Activated CD8-positive, alpha-beta T cell treated with anti-CD3 and anti-CD28 coated beads for 36 hours (primary cell): ENCODE measurements at regions not wholly inside any gene's neighbourhood (a gene's known extent, or its start where the extent isn't known, plus 50 kb on each side); places are given as distances from the start of the nearest gene placed in this dataset.

Source experiments
- ATAC-seq: fragments of 200-7000 bp; cut with Tn5 transposase; one replicate; pipeline ENCODE4 v1.10.0; 2021; ENCODE audit warnings: mild to moderate bottlenecking, moderate library complexity
- CTCF ChIA-PET: fragments of 350-600 bp; sonication (Branson Sonifier 250); formaldehyde crosslinking; loops from one replicate; lab custom pipeline; 2021; ENCODE audit warnings: antibody characterized with exemption; lab: Charles Lee
- POLR2A ChIA-PET: fragments of 350-600 bp; sonication (Branson Sonifier 250); formaldehyde crosslinking; loops from one replicate; lab custom pipeline; 2021; ENCODE audit warnings: antibody characterized with exemption; lab: Charles Lee
- DNase-seq: peaks from one replicate; pipeline ENCODE4 v3.0.0-alpha.2; 2020
- H3K27ac Mint-ChIP-seq: one replicate; pipeline ENCODE4 v1.8.0; 2021; ENCODE audit warnings: mild to moderate bottlenecking, mixed read lengths
- H3K27me3 Mint-ChIP-seq: one replicate; pipeline ENCODE4 v1.8.0; 2021; ENCODE audit warnings: mixed read lengths
- H3K36me3 Mint-ChIP-seq: one replicate; pipeline ENCODE4 v1.8.0; 2021; ENCODE audit warnings: low read depth, mixed read lengths
- H3K4me1 Mint-ChIP-seq: one replicate; pipeline ENCODE4 v1.8.0; 2021; ENCODE audit warnings: low read depth, mixed read lengths
- H3K4me3 Mint-ChIP-seq: one replicate; pipeline ENCODE4 v1.8.0; 2021; ENCODE audit warnings: mild to moderate bottlenecking, moderate library complexity, mixed read lengths
- H3K9me3 Mint-ChIP-seq: one replicate; pipeline ENCODE4 v1.8.0; 2021; ENCODE audit warnings: mixed read lengths
- CTCF ChIP-seq: fragments of 200-600 bp; IDR thresholded peaks from one replicate; pipeline ENCODE4 v1.8.0; 2022; ENCODE audit warnings: antibody characterized with exemption, mild to moderate bottlenecking
- intact Hi-C: fragments of 100-400 bp; cut with micrococcal nuclease; formaldehyde crosslinking; loops from one replicate; pipeline ENCODE4 v1.10.0; 2022

GRCh38 chr12:33721561-33721960 lies 281.9 kb upstream of the SYT10 start:
- Mint-ChIP-seq H3K27ac (no peak overlapping the region), H3K4me1 (no peaks in the 10 kb centered on the region), H3K9me3 (peaks cover 6% of the 10 kb centered on the region), H3K4me3 (no peak overlapping the region), H3K36me3 (no peaks in the 10 kb centered on the region), H3K27me3 (no peaks in the 10 kb centered on the region)
- POLR2A ChIA-PET: no interaction called here
- CTCF ChIA-PET: no interaction called here
- TF ChIP-seq CTCF: no peak
- DNase-seq (no peak), ATAC-seq (no peak)
- intact Hi-C loops: no loop called here

GRCh38 chr12:33724867-33725266 lies 285.2 kb upstream of the SYT10 start:
- no peak for ATAC-seq
- no peaks in the 10 kb centered on the region for H3K4me1 Mint-ChIP-seq
- no peak for TF ChIP-seq CTCF
- H3K27me3 Mint-ChIP-seq: no peaks in the 10 kb centered on the region
- H3K27ac Mint-ChIP-seq: no peak overlapping the region
- POLR2A ChIA-PET: no interaction called here
- CTCF ChIA-PET: no interaction called here
- DNase-seq: no peak
- intact Hi-C loops: no loop called here
- peaks cover 7% of the 10 kb centered on the region for H3K9me3 Mint-ChIP-seq
- no peak overlapping the region for H3K4me3 Mint-ChIP-seq
- H3K36me3 Mint-ChIP-seq: no peaks in the 10 kb centered on the region

- Mint-ChIP-seq H3K4me1 (no peaks in the 10 kb centered on the region), H3K27ac (no peak overlapping the region), H3K9me3 (peaks cover 4% of the 10 kb centered on the region), H3K36me3 (no peaks in the 10 kb centered on the region), H3K27me3 (no peaks in the 10 kb centered on the region), H3K4me3 (no peak overlapping the region)
- DNase-seq (no peak), ATAC-seq (no peak)
- intact Hi-C loops: no loop called here
- no peak for TF ChIP-seq CTCF
- ChIA-PET CTCF (interaction anchor here (0.6 kb wide), 1 partner anchor 323 kb away, joined by 3 read pairs; no protein-coding TSS in a partner anchor), POLR2A (no interaction called here)
These were observed 287.4 kb upstream of the ALG10 start for GRCh38 chr12:33734871-33735270.

- DNase-seq: no peak
- H3K4me1 Mint-ChIP-seq: no peaks in the 10 kb centered on the region
- no peak for TF ChIP-seq CTCF
- intact Hi-C loops: no loop called here
- no peak overlapping the region for H3K27ac Mint-ChIP-seq
- no peaks in the 10 kb centered on the region for H3K36me3 Mint-ChIP-seq
- no peaks in the 10 kb centered on the region for H3K9me3 Mint-ChIP-seq
- no peak for ATAC-seq
- ChIA-PET POLR2A (no interaction called here), CTCF (no interaction called here)
- H3K4me3 Mint-ChIP-seq: no peak overlapping the region
- no peaks in the 10 kb centered on the region for H3K27me3 Mint-ChIP-seq
These were observed 269.4 kb upstream of the ALG10 start for GRCh38 chr12:33752854-33753253.

- Mint-ChIP-seq H3K4me1 (no peaks in the 10 kb centered on the region), H3K36me3 (no peaks in the 10 kb centered on the region), H3K4me3 (no peak overlapping the region), H3K27ac (no peak overlapping the region), H3K9me3 (no peaks in the 10 kb centered on the region), H3K27me3 (no peaks in the 10 kb centered on the region)
- TF ChIP-seq CTCF: no peak
- intact Hi-C loops: no loop called here
- POLR2A ChIA-PET: no interaction called here
- CTCF ChIA-PET: no interaction called here
- ATAC-seq (no peak), DNase-seq (no peak)
These were observed 264.6 kb upstream of the ALG10 start for GRCh38 chr12:33757701-33758100.
